H1 (cell line): ENCODE measurements at regions not wholly inside any gene's neighbourhood (a gene's known extent, or its start where the extent isn't known, plus 50 kb on each side); places are given as distances from the start of the nearest gene placed in this dataset.

Experiments used
- CTCF ChIA-PET: fragments of 300-600 bp; sonication (Branson Sonifier 250); formaldehyde crosslinking; loops from one replicate; lab custom pipeline; 2021; ENCODE audit not compliant: partially characterized antibody; lab: Charles Lee
- POLR2A ChIA-PET: fragments of 300-600 bp; sonication (Branson Sonifier 250); formaldehyde crosslinking; loops from one replicate; lab custom pipeline; 2021; ENCODE audit warnings: inconsistent platforms; ENCODE audit not compliant: partially characterized antibody; lab: Charles Lee
- DNase-seq, 2 experiments: peaks; one replicate each; pipeline versions ENCODE4 v3.0.0 to v3.0.0-alpha.2; 2010 to 2022; ENCODE audit warnings: low spot score in 2 of 2, low read depth in 1 of 2, mixed read lengths in 1 of 2
- FAIRE-seq: peaks from 2 replicates; lab custom pipeline; 2011; peaks lifted over from hg19 to GRCh38; lab: Jason Lieb, UNC
- H2AFZ ChIP-seq: 2 replicates; pipeline ENCODE4 v1.8.1; 2012; ENCODE audit warnings: low read length, inconsistent platforms
- H2AK5ac ChIP-seq: 2 replicates; pipeline ENCODE4 v1.6.1; 2013; ENCODE audit warnings: low read depth, low read length
- H2BK120ac ChIP-seq: replicated peaks from 2 replicates; pipeline ENCODE3; 2013; ENCODE audit warnings: low read depth, low read length, inconsistent platforms
- H2BK12ac ChIP-seq: 2 replicates; pipeline ENCODE4 v1.6.1; 2013; ENCODE audit warnings: low read depth, low read length
- H2BK15ac ChIP-seq: 2 replicates; pipeline ENCODE4 v1.6.1; 2013; ENCODE audit warnings: low read length
- H2BK20ac ChIP-seq: 2 replicates; pipeline ENCODE4 v1.6.1; 2013; ENCODE audit warnings: low read length
- H2BK5ac ChIP-seq: 2 replicates; pipeline ENCODE4 v1.6.1; 2013; ENCODE audit warnings: low read depth, low read length
- H3K14ac ChIP-seq: 2 replicates; pipeline ENCODE4 v1.6.1; 2013; ENCODE audit warnings: inconsistent platforms; ENCODE audit not compliant: insufficient read length
- H3K18ac ChIP-seq: 2 replicates; pipeline ENCODE4 v1.6.1; 2013; ENCODE audit warnings: low read length; ENCODE audit errors: extremely low read depth
- H3K23ac ChIP-seq: 2 replicates; pipeline ENCODE4 v1.6.1; 2013; ENCODE audit warnings: inconsistent platforms; ENCODE audit not compliant: insufficient read length
- H3K23me2 ChIP-seq: 2 replicates; pipeline ENCODE4 v1.6.1; 2013; ENCODE audit warnings: low read depth, low read length
- H3K27ac ChIP-seq: 2 replicates; pipeline ENCODE4 v1.6.1; 2011; ENCODE audit warnings: low read depth, low read length, inconsistent platforms
- H3K27me3 ChIP-seq, 4 experiments: replicated peaks in 1 of 4; 1 replicate in 1 of 4; 2 replicates in 3 of 4; pipeline versions ENCODE4 v1.6.1 to v1.8.1; 2011 to 2013; ENCODE audit warnings: low read length in 3 of 4, mild to moderate bottlenecking in 3 of 4, inconsistent platforms in 2 of 4, mixed read lengths in 2 of 4, moderate library complexity in 1 of 4; ENCODE audit not compliant: control insufficient read depth in 3 of 4, insufficient read depth in 3 of 4; ENCODE audit errors: extremely low read depth in 1 of 4
- H3K36me3 ChIP-seq, 4 experiments: 2 replicates each; pipeline versions ENCODE4 v1.6.1 to v1.8.1; 2011 to 2013; ENCODE audit warnings: mild to moderate bottlenecking in 4 of 4, low read length in 3 of 4, moderate library complexity in 2 of 4, control low read depth in 1 of 4, inconsistent platforms in 1 of 4; ENCODE audit not compliant: insufficient read depth in 4 of 4, control insufficient read depth in 2 of 4
- H3K4ac ChIP-seq: replicated peaks from 2 replicates; pipeline ENCODE3; 2013; ENCODE audit warnings: low read length, low read depth, mixed read lengths, inconsistent platforms; ENCODE audit not compliant: insufficient read length
- H3K4me1 ChIP-seq, 4 experiments: replicated peaks in 1 of 4; 1 replicate in 1 of 4; 2 replicates in 3 of 4; pipeline versions ENCODE4 v1.6.1 to v1.8.1; 2011 to 2013; ENCODE audit warnings: low read length in 3 of 4, inconsistent platforms in 2 of 4, mixed read lengths in 1 of 4; ENCODE audit not compliant: insufficient read depth in 4 of 4, control insufficient read depth in 3 of 4
- H3K4me2 ChIP-seq, 2 experiments: 2 replicates each; pipeline versions ENCODE4 v1.6.1 to v1.8.1; 2011 to 2013; ENCODE audit warnings: low read depth in 2 of 2, low read length in 2 of 2, control low read depth in 1 of 2, inconsistent platforms in 1 of 2, mild to moderate bottlenecking in 1 of 2; ENCODE audit not compliant: insufficient read depth in 1 of 2
- H3K4me3 ChIP-seq, 4 experiments: fragments of 200-600, 300-600 bp in 1 of 4; sonication (generic), shearing (Covaris generic), sonication (Bioruptor Twin) in 1 of 4; 2 replicates each; pipeline versions ENCODE4 v1.5.1 to v1.8.1; 2011 to 2016; ENCODE audit warnings: low read length in 4 of 4, low read depth in 3 of 4, control low read depth in 2 of 4, inconsistent platforms in 2 of 4, mild to moderate bottlenecking in 2 of 4, mixed read lengths in 1 of 4, moderate library complexity in 1 of 4; ENCODE audit not compliant: insufficient read depth in 2 of 4; ENCODE audit errors: extremely low read depth in 1 of 4
- H3K56ac ChIP-seq: replicated peaks from 2 replicates; pipeline ENCODE3; 2013; ENCODE audit warnings: low read depth, mild to moderate bottlenecking, mixed read lengths, low read length, inconsistent platforms; ENCODE audit not compliant: insufficient read length
- H3K79me1 ChIP-seq: 2 replicates; pipeline ENCODE4 v1.6.1; 2013; ENCODE audit warnings: low read depth, low read length, control low read depth
- H3K79me2 ChIP-seq, 2 experiments: 2 replicates each; pipeline versions ENCODE4 v1.6.1 to v1.8.1; 2012 to 2013; ENCODE audit warnings: low read length in 2 of 2, mild to moderate bottlenecking in 2 of 2, inconsistent platforms in 1 of 2; ENCODE audit not compliant: insufficient read depth in 2 of 2, control insufficient read depth in 1 of 2
- H3K9ac ChIP-seq, 4 experiments: replicated peaks in 1 of 4; 1 replicate in 1 of 4; 2 replicates in 3 of 4; pipeline versions ENCODE4 v1.6.1 to v1.8.1; 2011 to 2013; ENCODE audit warnings: low read depth in 3 of 4, low read length in 3 of 4, control low read depth in 2 of 4, mild to moderate bottlenecking in 2 of 4, moderate library complexity in 2 of 4, inconsistent platforms in 1 of 4; ENCODE audit errors: extremely low read depth in 1 of 4
- H3K9me3 ChIP-seq, 2 experiments: 2 replicates each; pipeline versions ENCODE4 v1.6.1 to v1.8.1; 2012 to 2013; ENCODE audit warnings: mild to moderate bottlenecking in 2 of 2, moderate library complexity in 2 of 2, control low read depth in 1 of 2, inconsistent platforms in 1 of 2, low read depth in 1 of 2, low read length in 1 of 2, mixed read lengths in 1 of 2; ENCODE audit not compliant: insufficient read depth in 2 of 2
- H4K20me1 ChIP-seq, 2 experiments: replicated peaks in 1 of 2; 2 replicates each; pipeline versions ENCODE3 to v1.8.1; 2011 to 2013; ENCODE audit warnings: inconsistent platforms in 2 of 2, low read length in 2 of 2, mild to moderate bottlenecking in 1 of 2; ENCODE audit not compliant: insufficient read depth in 2 of 2, control insufficient read depth in 1 of 2
- H4K5ac ChIP-seq: 2 replicates; pipeline ENCODE4 v1.6.1; 2013; ENCODE audit warnings: low read length, low read depth, mixed read lengths, inconsistent platforms; ENCODE audit not compliant: insufficient read length
- H4K8ac ChIP-seq: 2 replicates; pipeline ENCODE4 v1.8.0; 2013; ENCODE audit warnings: mild to moderate bottlenecking, moderate library complexity, low read length, inconsistent platforms; ENCODE audit not compliant: insufficient read depth; ENCODE audit errors: extremely low read depth
- H4K91ac ChIP-seq: replicated peaks from 2 replicates; pipeline ENCODE3; 2013; ENCODE audit warnings: low read length, mixed read lengths, inconsistent platforms; ENCODE audit not compliant: insufficient read length
- POLR2A ChIP-seq, 2 experiments: IDR thresholded peaks; 1 replicate in 1 of 2; 2 replicates in 1 of 2; pipeline ENCODE4 v1.6.1; 2011; ENCODE audit warnings: low read depth in 2 of 2, low read length in 2 of 2, mild to moderate bottlenecking in 2 of 2; ENCODE audit errors: control extremely low read depth in 1 of 2
- TAF1 ChIP-seq: IDR thresholded peaks from 2 replicates; pipeline ENCODE4 v1.6.1; 2011; ENCODE audit warnings: mild to moderate bottlenecking, low read depth, low read length
- WGBS, 2 experiments: shearing (Covaris generic) in 1 of 2; methylation state at CpG; one replicate each; pipeline versions ENCODE4 v1.1.6 to v1.1.7; 2013 to 2015; ENCODE audit warnings: low lambda C conversion rate in 2 of 2, mixed read lengths in 2 of 2, inconsistent platforms in 1 of 2, low coverage in 1 of 2, missing lambda C conversion rate in 1 of 2; ENCODE audit not compliant: insufficient replicate concordance in 2 of 2, insufficient coverage in 1 of 2, insufficient read length in 1 of 2; ENCODE audit errors: extremely low coverage in 1 of 2, missing lambda C conversion rate in 1 of 2; 5-methylcytosine and 5-hydroxymethylcytosine counted together

GRCh38 chr2:67848551-67849285 is 214.1 kb downstream of the C1D start:
- Histone ChIP-seq H3K23ac (no peak overlapping the region), H2BK20ac (no peak overlapping the region), H3K4me3 (no peak overlapping the region), H3K9me3 (no peaks in the 10 kb centered on the region), H4K20me1 (no peaks in the 10 kb centered on the region), H3K27me3 (peaks cover 0 to 1% (median 0%) of the 10 kb centered on the region in 4 experiments; a peak in 1 of 7 replicates), H2BK15ac (no peak overlapping the region), H2BK5ac (no peak overlapping the region), H3K4ac (no peak overlapping the region), H2AK5ac (no peak overlapping the region), H4K8ac (no peak overlapping the region), H3K14ac (no peak overlapping the region), H2BK12ac (no peak overlapping the region), H3K79me1 (no peaks in the 10 kb centered on the region), H2AFZ (no peak overlapping the region), H3K79me2 (no peaks in the 10 kb centered on the region), H3K9ac (no peak overlapping the region), H3K36me3 (no peaks in the 10 kb centered on the region), H3K56ac (no peak overlapping the region), H3K4me2 (no peak overlapping the region), H3K4me1 (peaks cover 0 to 8% (median 0%) of the 10 kb centered on the region in 4 experiments; a peak in 2 of 7 replicates), H2BK120ac (no peak overlapping the region), H3K23me2 (no peaks in the 10 kb centered on the region), H4K5ac (no peak overlapping the region), H3K27ac (no peak overlapping the region), H3K18ac (no peak overlapping the region), H4K91ac (no peak overlapping the region)
- DNase-seq (no peak), FAIRE-seq (no peak)
- ChIA-PET CTCF (interaction anchor here (0.6 to 1.0 kb wide), 2 partner anchors 115 to 330 kb away, joined by 3 to 4 read pairs; no protein-coding TSS in a partner anchor), POLR2A (no interaction called here)
- WGBS, 2 experiments, result 91% methylated on average over 6 of the region's 6 CpGs; no CpG with 5 or more reads in 1 of the 2 experiments
- TF ChIP-seq TAF1 (no peak), POLR2A (IDR thresholded peaks at IDR 0.05; ENCODE audit: control extremely low read depth in 1 of 2, low read depth in 2 of 2, low read length in 2 of 2) (no peak)
